ENCODE measurements at regions not wholly inside any gene's neighbourhood (a gene's known extent, or its start where the extent isn't known, plus 50 kb on each side); places are given as distances from the start of the nearest gene placed in this dataset.
"Not testable (repeated sequence)": the region's sequence is repeated elsewhere in the genome, so short reads cannot be mapped to it uniquely, and the experiment has no call there.

DNA sequence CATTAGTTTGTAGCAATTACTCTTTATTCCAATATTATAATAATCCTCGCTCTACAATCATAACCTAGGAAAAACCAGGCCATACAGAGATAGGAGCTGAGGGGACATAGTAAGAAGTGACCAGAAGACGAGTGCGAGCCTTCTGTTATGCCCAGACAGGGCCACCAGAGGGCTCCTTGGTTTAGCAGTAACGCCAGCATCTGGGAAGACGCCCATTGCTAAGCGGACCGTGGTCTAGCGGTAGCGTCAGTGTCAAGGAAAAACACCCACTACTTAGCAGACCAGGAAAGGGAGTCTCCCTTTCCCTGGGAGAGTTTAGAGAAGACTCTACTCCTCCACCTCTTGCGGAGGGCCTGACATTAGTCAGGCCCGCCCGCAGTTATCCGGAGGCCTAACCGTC is 82.3 kb upstream of the IMMP2L start:
- not testable (repeated sequence) for TF ChIP-seq POLR2AphosphoS5 (IDR thresholded peaks at IDR 0.05)
- TF ChIP-seq, protein P1, sequence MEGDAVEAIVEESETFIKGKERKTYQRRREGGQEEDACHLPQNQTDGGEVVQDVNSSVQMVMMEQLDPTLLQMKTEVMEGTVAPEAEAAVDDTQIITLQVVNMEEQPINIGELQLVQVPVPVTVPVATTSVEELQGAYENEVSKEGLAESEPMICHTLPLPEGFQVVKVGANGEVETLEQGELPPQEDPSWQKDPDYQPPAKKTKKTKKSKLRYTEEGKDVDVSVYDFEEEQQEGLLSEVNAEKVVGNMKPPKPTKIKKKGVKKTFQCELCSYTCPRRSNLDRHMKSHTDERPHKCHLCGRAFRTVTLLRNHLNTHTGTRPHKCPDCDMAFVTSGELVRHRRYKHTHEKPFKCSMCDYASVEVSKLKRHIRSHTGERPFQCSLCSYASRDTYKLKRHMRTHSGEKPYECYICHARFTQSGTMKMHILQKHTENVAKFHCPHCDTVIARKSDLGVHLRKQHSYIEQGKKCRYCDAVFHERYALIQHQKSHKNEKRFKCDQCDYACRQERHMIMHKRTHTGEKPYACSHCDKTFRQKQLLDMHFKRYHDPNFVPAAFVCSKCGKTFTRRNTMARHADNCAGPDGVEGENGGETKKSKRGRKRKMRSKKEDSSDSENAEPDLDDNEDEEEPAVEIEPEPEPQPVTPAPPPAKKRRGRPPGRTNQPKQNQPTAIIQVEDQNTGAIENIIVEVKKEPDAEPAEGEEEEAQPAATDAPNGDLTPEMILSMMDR (IDR thresholded peaks at IDR 0.05): not testable (repeated sequence)
